Panc1 (cell line): ENCODE measurements at regions not wholly inside any gene's neighbourhood (a gene's known extent, or its start where the extent isn't known, plus 50 kb on each side); places are given as distances from the start of the nearest gene placed in this dataset.

Experiments
- CTCF ChIP-seq: fragments of 450-650 bp; IDR thresholded peaks from 2 replicates; pipeline ENCODE4 v1.5.1; 2017; ENCODE audit warnings: mild to moderate bottlenecking
- POLR2AphosphoS5 ChIP-seq: IDR thresholded peaks from 2 replicates; pipeline ENCODE4 v1.6.1; 2012; ENCODE audit warnings: mild to moderate bottlenecking, low read depth, low read length, moderate library complexity

DNA sequence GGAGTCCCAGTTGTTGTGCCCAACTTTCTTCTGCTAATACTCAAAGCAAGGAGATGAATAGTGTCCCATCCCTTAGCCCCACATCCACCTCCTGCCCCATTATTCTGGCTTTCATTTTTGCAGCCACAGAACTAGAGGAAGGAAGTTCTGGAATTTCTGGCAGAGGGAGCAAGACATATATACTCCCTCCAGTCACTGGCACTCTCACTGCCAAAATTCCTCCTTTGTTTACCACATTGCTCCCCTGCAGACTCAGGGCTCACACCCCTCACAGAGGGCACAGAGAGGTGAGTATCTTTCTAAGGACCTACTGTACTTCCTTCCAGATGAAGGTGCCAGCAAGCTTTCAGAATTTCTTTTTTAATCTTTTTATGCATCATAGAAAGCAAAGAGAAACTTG lies 168.0 kb upstream of the ID4 start:
- TF ChIP-seq POLR2AphosphoS5: no peak
- TF ChIP-seq CTCF: no peak
